ENCODE measurements at regions not wholly inside any gene's neighbourhood (a gene's known extent, or its start where the extent isn't known, plus 50 kb on each side); places are given as distances from the start of the nearest gene placed in this dataset.

- H3K27me3 ChIP-seq, result no peaks in the 10 kb centered on the region
- 91% methylated on average over 4 of the region's 4 CpGs for WGBS, 2 donors
- H3K4me1 ChIP-seq, result no peaks in the 10 kb centered on the region
- intact Hi-C loops (cut with DNase I), result no loop called here
- no peaks in the 10 kb centered on the region for H3K36me3 ChIP-seq
- H3K27ac ChIP-seq, result no peak overlapping the region
- DNase-seq (no peak), ATAC-seq (no peak)
- no peak for TF ChIP-seq CTCF (IDR thresholded peaks at IDR 0.05)
- H3K4me3 ChIP-seq, result no peak overlapping the region
- peaks cover 0 to 18% (median 0%) of the 10 kb centered on the region in 11 donors for H3K9me3 ChIP-seq
These were observed 569.7 kb upstream of the FOXG1 start for GRCh38 chr14:28196878-28197277.

GRCh38 chr14:28220391-28220790, 546.2 kb upstream of the FOXG1 start:
- TF ChIP-seq CTCF (IDR thresholded peaks at IDR 0.05), result no peak
- 64 to 69% methylated on average over 2 of the region's 2 CpGs for WGBS, 2 donors

GRCh38 chr14:28240909-28241308, 525.7 kb upstream of the FOXG1 start:
- H3K4me3 ChIP-seq, result no peak overlapping the region
- no peak for DNase-seq
- no peaks in the 10 kb centered on the region for H3K36me3 ChIP-seq
- peaks cover 0 to 6% (median 0%) of the 10 kb centered on the region in 11 donors for H3K9me3 ChIP-seq
- H3K4me1 ChIP-seq, result no peaks in the 10 kb centered on the region
- no peak for TF ChIP-seq CTCF (IDR thresholded peaks at IDR 0.05)
- H3K27me3 ChIP-seq, result no peaks in the 10 kb centered on the region
- no peak for ATAC-seq
- no peak overlapping the region for H3K27ac ChIP-seq
- 58% methylated on average over 2 of the region's 2 CpGs for WGBS, 2 donors
- intact Hi-C loops (cut with DNase I), result no loop called here

More at GRCh38 chr14:28220391-28220790, 546.2 kb upstream of the FOXG1 start:
- Histone ChIP-seq H3K36me3 (no peaks in the 10 kb centered on the region), H3K4me1 (no peaks in the 10 kb centered on the region), H3K4me3 (no peak overlapping the region), H3K27me3 (no peaks in the 10 kb centered on the region), H3K9me3 (peaks cover 0 to 6% (median 0%) of the 10 kb centered on the region in 11 donors), H3K27ac (no peak overlapping the region)
- intact Hi-C loops (cut with DNase I), result no loop called here
- no peak for DNase-seq
- ATAC-seq, result no peak

GRCh38 chr14:28242895-28243294, 523.7 kb upstream of the FOXG1 start:
- Histone ChIP-seq H3K4me1 (no peaks in the 10 kb centered on the region), H3K27ac (no peak overlapping the region), H3K9me3 (peaks cover 0 to 6% (median under 1%) of the 10 kb centered on the region in 11 donors), H3K36me3 (no peaks in the 10 kb centered on the region), H3K27me3 (no peaks in the 10 kb centered on the region), H3K4me3 (no peak overlapping the region)
- intact Hi-C loops (cut with DNase I), result no loop called here
- 66 to 69% methylated on average over 2 of the region's 2 CpGs for WGBS, 2 donors
- no peak for DNase-seq
- TF ChIP-seq CTCF (IDR thresholded peaks at IDR 0.05), result no peak
- no peak for ATAC-seq

All from heart right ventricle (tissue), 16 donors.